A673 (cell line): ENCODE measurements at regions not wholly inside any gene's neighbourhood (a gene's known extent, or its start where the extent isn't known, plus 50 kb on each side); places are given as distances from the start of the nearest gene placed in this dataset.

ENCODE experiments used
- EZH2 ChIP-seq: fragments of 200-600 bp; sonication (generic); IDR thresholded peaks from 2 replicates; pipeline ENCODE4 v1.6.1; 2017; ENCODE audit warnings: borderline replicate concordance, low read depth, mild to moderate bottlenecking, mixed read lengths, antibody characterized with exemption, low read length; ENCODE audit not compliant: poor library complexity, severe bottlenecking
- TF ChIP-seq, protein P1 (sequence below): fragments of 300-800, 200-600 bp; sonication (generic); conservative IDR thresholded peaks from 2 replicates; pipeline ENCODE4 v1.5.1; 2017; ENCODE audit warnings: low read depth, mild to moderate bottlenecking, antibody characterized with exemption, low read length, moderate library complexity, mixed read lengths

DNA sequence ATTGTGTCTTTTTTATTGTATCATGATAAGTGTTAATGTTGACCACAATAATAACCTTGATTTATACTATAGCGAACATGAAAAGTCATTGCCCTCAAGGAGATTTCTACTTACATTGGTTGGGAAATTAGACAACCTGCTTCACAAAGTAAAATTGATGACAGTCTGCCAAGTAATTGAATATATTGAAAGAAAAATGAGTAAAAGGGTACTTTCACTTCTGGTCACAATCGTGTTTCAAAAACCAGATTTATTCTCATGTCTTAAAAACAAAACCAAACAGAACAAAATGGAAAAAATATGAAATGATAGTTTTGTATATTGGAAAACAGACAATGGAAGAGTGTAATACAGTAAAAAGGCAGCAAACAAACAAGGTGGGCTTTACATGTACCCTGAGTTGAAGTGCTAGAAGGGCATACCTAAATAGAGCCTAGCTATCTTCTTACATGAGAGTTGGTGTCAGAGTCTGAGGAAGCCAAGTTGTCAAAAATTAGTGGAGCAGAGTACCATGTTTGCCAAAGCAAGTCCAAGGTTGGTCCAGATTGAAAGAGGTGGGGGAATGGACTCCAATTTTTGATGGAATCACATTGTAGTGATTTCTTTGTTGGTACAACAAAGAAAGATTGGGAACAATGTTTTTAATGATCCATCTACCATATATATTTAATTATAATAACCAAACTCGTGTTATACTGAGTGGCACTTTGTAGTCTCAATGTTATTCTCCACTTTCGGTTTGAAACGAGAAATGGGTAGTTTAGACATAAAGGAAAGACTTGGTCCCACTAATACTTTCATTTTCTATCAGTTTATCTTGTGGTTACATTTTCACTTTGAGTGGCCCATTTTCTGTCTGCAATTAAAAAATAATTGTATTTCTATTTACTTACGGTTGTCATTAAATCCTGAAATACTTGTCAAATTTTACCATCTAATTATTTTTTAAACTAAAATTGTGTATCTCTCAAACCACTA, 775.6 kb downstream of the STIM2 start:
- TF ChIP-seq, protein P1, sequence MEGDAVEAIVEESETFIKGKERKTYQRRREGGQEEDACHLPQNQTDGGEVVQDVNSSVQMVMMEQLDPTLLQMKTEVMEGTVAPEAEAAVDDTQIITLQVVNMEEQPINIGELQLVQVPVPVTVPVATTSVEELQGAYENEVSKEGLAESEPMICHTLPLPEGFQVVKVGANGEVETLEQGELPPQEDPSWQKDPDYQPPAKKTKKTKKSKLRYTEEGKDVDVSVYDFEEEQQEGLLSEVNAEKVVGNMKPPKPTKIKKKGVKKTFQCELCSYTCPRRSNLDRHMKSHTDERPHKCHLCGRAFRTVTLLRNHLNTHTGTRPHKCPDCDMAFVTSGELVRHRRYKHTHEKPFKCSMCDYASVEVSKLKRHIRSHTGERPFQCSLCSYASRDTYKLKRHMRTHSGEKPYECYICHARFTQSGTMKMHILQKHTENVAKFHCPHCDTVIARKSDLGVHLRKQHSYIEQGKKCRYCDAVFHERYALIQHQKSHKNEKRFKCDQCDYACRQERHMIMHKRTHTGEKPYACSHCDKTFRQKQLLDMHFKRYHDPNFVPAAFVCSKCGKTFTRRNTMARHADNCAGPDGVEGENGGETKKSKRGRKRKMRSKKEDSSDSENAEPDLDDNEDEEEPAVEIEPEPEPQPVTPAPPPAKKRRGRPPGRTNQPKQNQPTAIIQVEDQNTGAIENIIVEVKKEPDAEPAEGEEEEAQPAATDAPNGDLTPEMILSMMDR = no peak
- TF ChIP-seq EZH2 = no peak
